ENCODE measurements at regions not wholly inside any gene's neighbourhood (a gene's known extent, or its start where the extent isn't known, plus 50 kb on each side); places are given as distances from the start of the nearest gene placed in this dataset.

DNA sequence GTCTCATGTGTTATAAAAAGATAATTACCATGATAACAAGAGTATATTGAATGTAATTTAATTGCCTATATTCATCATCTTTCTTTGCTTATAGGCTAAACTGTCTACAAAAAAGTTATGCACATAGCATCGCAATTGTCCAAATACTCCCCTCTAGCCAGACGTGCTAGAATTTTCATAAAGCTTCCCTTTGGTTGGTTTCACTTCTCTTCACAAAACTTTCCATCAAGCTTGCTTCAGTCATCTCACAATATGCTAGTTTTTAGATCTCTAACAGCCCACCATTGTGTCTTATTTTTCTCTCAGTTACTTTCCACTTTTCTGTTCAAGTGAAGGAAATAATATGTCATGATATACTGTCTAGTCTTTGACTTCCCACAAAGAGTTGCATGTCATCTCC is 448.3 kb upstream of the SPANXN1 start:
- DNase-seq: no peak

DNA sequence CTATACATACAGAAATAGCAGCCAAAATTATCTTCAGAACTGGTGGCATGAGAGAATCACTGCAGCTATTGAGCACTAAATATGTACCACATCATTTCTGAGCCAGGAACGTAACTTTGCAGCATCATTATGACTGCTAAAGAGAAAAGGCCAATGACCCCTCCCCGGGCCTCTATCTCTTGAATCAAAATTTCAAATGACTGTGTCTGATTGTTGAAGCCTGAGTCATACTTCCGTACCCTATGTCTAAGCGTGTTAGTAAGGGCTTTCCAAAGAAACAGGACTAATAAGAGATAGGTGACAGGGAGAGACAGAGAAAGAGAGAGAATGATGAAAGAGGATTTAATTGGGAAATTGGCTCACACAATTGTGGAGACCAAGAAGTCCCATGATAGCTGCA is 445.5 kb upstream of the SPANXN1 start:
- DNase-seq: no peak

DNA sequence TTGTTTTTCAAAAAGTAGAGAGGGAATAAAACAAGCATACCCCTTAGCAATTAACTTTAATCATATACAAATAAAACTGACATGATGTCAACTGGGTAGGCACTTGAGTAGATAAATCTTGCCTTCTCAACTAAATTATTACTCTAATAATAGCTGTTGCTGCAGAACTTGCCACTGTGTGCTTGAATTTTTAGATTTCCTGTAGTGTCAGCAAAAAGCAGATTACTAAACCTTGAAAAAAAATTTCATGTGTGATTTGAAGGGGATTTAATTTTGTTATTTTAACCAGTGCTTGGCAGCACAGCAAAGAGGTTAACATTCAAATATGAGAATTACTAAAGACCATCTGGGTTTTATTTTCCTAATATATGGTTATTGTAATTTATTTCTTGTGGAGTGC is 438.3 kb upstream of the SPANXN1 start:
- no peak for DNase-seq

DNA sequence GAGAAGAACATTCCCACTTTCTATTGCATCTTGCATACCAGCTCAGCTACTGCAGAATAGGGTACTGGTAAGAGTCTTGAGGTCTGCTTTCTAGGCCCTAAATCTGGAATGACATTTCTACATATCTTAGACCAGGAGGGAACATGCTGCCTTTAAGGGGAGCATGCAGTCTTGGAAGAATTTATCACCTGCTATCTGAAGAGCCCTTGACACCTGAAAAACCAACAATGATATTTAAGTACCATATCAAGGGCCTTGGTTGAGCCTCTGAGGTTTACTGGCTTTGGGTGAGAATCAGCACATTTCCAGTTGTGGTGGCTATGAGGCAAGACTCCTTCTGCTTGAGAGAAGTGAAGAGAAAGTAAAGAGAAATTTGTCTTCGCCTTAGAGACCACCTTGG is 436.8 kb upstream of the SPANXN1 start:
- DNase-seq: no peak

DNA sequence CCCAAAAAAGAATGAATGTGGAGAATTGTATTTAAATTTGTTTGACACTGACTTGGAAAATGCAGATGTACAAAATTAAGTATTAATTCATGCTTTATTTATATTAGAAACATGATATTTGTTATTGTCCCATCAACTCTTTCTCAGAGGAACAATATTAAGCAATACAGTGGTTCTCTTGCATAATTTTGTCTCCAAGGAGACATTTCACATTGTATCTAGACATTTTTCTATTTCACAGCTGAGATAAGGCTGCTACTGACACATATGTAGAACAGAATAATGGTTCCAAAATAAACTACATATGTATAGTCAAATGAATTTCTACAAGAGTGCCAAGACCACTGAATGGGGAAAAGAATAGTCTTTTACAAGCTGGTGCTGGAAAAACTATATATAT is 427.9 kb upstream of the SPANXN1 start:
- DNase-seq: no peak

DNA sequence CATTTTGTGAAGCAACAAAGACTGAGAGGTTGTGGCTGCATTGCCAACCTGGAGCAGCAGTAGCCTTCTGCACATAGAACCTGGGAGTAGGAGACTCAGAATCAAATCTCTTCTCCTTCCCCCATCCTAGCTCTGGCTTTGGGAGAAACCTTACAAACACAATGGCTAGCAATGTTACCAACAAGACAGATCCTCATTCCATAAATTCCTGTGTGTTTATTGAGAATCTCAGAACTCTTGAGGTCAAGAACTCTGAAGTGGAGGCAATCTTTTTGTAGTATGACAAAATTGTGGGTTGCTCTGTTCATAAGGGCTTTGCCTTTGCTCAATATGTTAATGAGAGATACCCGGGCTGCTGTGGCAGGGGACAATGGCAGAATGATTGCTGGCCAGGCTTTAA is 406.7 kb upstream of the SPANXN1 start:
- no peak for DNase-seq

DNA sequence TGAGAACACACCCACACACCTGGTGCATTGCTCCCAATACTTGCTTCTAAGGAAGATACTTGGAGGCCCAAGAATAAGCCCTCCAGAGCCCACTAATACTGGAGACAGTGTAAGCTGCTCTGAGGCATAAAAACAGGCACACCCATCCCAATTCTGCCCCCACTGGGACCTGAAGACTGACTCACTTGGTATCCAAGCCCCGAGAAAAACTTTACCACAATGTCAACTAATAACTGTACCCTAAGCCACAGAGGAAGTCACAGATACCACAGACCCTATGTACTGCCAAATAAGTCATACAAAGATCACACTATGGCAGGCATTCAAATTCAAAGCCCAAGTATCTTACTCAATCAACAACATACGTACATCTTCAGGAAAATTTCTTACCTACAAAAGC is 398.2 kb upstream of the SPANXN1 start:
- DNase-seq: no peak

DNA sequence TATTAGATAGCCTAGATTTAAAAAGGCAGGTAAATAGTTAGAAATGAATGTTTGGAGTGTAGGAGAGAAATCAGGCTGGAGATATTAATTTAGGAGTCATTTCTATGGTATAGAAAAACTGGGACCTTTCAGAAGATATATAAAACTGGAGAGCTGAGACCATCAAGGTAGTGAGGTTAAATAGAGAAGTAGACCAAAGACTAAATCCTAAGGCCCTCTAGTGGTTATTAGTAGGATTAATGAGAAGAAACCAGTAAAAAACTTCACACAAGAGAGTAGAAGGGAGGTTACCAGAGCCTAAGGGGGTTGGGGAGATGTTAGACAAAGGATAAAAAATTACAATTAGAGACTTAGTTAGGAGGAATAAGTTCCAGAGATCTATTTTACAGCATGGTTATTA is 351.0 kb upstream of the SPANXN1 start:
- peak in 1 of 2 experiments; percentile 16 for DNase-seq

DNA sequence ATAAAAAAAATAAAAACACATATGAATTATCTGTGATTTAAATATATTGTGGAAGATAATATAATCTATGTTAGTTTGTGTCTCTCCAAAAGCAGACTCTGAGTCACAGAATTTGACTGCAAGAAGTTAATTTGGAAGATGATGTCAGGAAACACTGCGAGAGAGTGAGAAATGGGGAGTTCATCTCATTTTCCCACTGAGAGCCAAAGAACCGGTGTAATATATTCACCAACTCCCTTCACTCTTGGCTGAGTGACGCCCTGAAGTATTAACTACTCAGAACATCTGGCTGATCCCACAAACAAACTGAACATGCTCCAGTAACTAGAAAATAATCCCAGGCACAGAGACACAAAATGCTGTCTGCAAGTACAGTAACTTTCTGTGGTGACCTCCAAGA is 345.8 kb upstream of the SPANXN1 start:
- DNase-seq: no peak

DNA sequence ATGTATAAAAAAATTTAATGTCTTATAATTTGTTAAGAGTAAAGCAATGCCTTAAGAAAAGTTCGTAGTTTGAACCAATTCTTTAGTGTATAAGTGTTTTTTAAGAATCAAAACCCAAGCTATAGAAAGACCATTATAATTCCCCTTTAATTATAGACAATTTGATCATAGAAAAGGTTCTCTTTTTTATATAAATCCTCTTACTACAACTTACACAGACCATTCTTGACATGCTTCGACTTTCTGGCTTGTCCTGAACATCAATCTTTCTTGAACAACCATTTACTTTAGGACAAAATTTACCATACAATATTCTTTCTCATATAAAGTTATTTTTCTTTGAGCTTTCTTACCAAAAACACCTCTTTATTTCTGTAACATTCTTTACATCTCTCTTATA is 330.5 kb upstream of the SPANXN1 start:
- DNase-seq: no peak

DNA sequence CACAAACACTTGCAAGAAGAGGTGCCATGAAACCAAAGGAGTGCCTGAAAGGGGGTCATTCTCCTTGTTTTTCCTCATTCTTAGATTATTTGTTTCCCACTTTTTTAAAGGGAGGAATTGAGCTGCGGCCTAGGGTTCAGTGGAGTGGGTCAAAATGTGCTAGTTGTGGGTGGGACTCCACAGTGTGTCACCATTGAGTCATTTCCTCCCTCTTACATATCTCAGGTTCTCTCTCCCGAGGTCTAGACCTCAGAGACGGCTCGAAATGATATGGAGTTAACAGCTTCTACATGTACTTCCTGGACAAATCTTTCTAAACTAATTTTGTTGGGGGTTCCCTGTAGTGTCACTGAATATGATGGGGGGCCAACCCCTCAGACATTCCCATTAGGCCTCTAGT is 328.4 kb upstream of the SPANXN1 start:
- DNase-seq: no peak

DNA sequence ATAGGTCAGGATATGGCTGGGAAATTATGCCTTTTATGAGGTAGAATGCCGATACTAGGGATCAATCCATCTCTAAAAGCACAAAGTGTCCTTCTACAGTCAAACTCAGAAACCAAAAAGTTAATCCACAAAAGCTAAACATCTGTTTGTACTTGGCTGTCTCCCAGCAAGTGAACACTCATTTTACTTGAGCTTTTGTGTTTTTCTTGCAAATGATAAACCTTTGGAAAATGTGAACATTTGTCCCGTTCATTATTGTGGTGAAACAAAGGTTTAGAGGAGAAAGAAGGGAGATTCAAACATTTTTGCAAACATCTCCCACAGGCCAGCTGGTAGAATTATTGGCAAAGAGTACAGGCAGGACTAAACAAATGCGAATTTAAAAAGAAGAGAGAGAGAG is 300.6 kb upstream of the SPANXN1 start:
- DNase-seq: no peak
